ENCODE measurements at regions not wholly inside any gene's neighbourhood (a gene's known extent, or its start where the extent isn't known, plus 50 kb on each side); places are given as distances from the start of the nearest gene placed in this dataset.

GRCh38 chr2:163812926-163813520 lies 77.2 kb upstream of the FIGN start:
- H3K4me3 ChIP-seq (ENCODE audit: low read depth, low read length), result no peak overlapping the region
- TF ChIP-seq CTCF (IDR thresholded peaks at IDR 0.05; ENCODE audit: control insufficient read depth, extremely low read depth, insufficient read depth), result no peak
- no peak for DNase-seq (ENCODE audit: low read depth)

GRCh38 chr2:163808406-163808805 lies 72.6 kb upstream of the FIGN start:
- no peak overlapping the region for H3K4me3 ChIP-seq (ENCODE audit: low read depth, low read length)
- no peak for DNase-seq (ENCODE audit: low read depth)
- TF ChIP-seq CTCF (IDR thresholded peaks at IDR 0.05; ENCODE audit: control insufficient read depth, extremely low read depth, insufficient read depth), result no peak

- DNase-seq (ENCODE audit: low read depth), result no peak
- TF ChIP-seq CTCF (IDR thresholded peaks at IDR 0.05; ENCODE audit: control insufficient read depth, extremely low read depth, insufficient read depth), result no peak
- H3K4me3 ChIP-seq (ENCODE audit: low read depth, low read length), result no peak overlapping the region
Observed at GRCh38 chr2:163802284-163802683, 66.5 kb upstream of the FIGN start.

- no peak for TF ChIP-seq CTCF (IDR thresholded peaks at IDR 0.05; ENCODE audit: control insufficient read depth, extremely low read depth, insufficient read depth)
- no peak overlapping the region for H3K4me3 ChIP-seq (ENCODE audit: low read depth, low read length)
- DNase-seq (ENCODE audit: low read depth), result no peak
Observed at GRCh38 chr2:163801486-163801885, 65.7 kb upstream of the FIGN start.

GRCh38 chr2:163800951-163801381 lies 65.2 kb upstream of the FIGN start:
- no peak overlapping the region for H3K4me3 ChIP-seq (ENCODE audit: low read depth, low read length)
- no peak for DNase-seq (ENCODE audit: low read depth)
- TF ChIP-seq CTCF (IDR thresholded peaks at IDR 0.05; ENCODE audit: control insufficient read depth, extremely low read depth, insufficient read depth), result no peak

GRCh38 chr2:163799807-163800206 lies 64.0 kb upstream of the FIGN start:
- no peak for DNase-seq (ENCODE audit: low read depth)
- H3K4me3 ChIP-seq (ENCODE audit: low read depth, low read length), result no peak overlapping the region
- TF ChIP-seq CTCF (IDR thresholded peaks at IDR 0.05; ENCODE audit: control insufficient read depth, extremely low read depth, insufficient read depth), result no peak

- no peak for DNase-seq (ENCODE audit: low read depth)
- TF ChIP-seq CTCF (IDR thresholded peaks at IDR 0.05; ENCODE audit: control insufficient read depth, extremely low read depth, insufficient read depth), result no peak
- no peak overlapping the region for H3K4me3 ChIP-seq (ENCODE audit: low read depth, low read length)
Observed at GRCh38 chr2:163794635-163795034, 58.8 kb upstream of the FIGN start.
